ENCODE measurements at regions not wholly inside any gene's neighbourhood (a gene's known extent, or its start where the extent isn't known, plus 50 kb on each side); places are given as distances from the start of the nearest gene placed in this dataset.

- no peak for TF ChIP-seq NANOG (IDR thresholded peaks at IDR 0.05; ENCODE audit: borderline replicate concordance)
- no peak for TF ChIP-seq POLR2AphosphoS5 (IDR thresholded peaks at IDR 0.05; ENCODE audit: low read depth)
- TF ChIP-seq CTCF (conservative IDR thresholded peaks at IDR 0.05; ENCODE audit: low read depth in 2 of 2) = no peak
- no peak for TF ChIP-seq ZNF462 (CRISPR knock-in tag; IDR thresholded peaks at IDR 0.05)
- no peak for TF ChIP-seq CREB1 (CRISPR knock-in tag; IDR thresholded peaks at IDR 0.05; ENCODE audit: low read depth)
- TF ChIP-seq ZNF114 (CRISPR knock-in tag; IDR thresholded peaks at IDR 0.05) = no peak
- TF ChIP-seq EZH2phosphoT487 (IDR thresholded peaks at IDR 0.05; ENCODE audit: unreplicated experiment) = no peak
- TF ChIP-seq ZNF331 (CRISPR knock-in tag; IDR thresholded peaks at IDR 0.05; ENCODE audit: low read depth) = no peak
- TF ChIP-seq STAT1 (IDR thresholded peaks at IDR 0.05; ENCODE audit: unreplicated experiment) = no peak
- TF ChIP-seq ETS1 (IDR thresholded peaks at IDR 0.05) = no peak
- no peak for TF ChIP-seq EZH2 (IDR thresholded peaks at IDR 0.05; ENCODE audit: low read depth, unreplicated experiment)
- TF ChIP-seq JUNB (IDR thresholded peaks at IDR 0.05; ENCODE audit: unreplicated experiment) = no peak
- TF ChIP-seq REST (IDR thresholded peaks at IDR 0.05; ENCODE audit: unreplicated experiment) = no peak
- H3K4me3 Mint-ChIP-seq = no peak overlapping the region
- no peaks in the 10 kb centered on the region for H4K20me1 ChIP-seq (replicated peaks; ENCODE audit: insufficient read depth)
- no peaks in the 10 kb centered on the region for H3K27me3 ChIP-seq (ENCODE audit: insufficient read depth)
- DNase-seq (ENCODE audit: low spot score) = no peak
- H3F3A ChIP-seq (replicated peaks; ENCODE audit: low read depth) = no peaks in the 10 kb centered on the region
- no peak for ATAC-seq
- H3K9me2 ChIP-seq (ENCODE audit: insufficient read depth) = no peaks in the 10 kb centered on the region
- no peak overlapping the region for H3K4me2 ChIP-seq
- H3K79me2 ChIP-seq (replicated peaks; ENCODE audit: insufficient read depth) = no peaks in the 10 kb centered on the region
- 0 out of 2 replicates have a peak overlapping the region, but pooled peaks have one; percentile 15 for H2AFZ ChIP-seq
- no peaks in the 10 kb centered on the region for H3K9me3 Mint-ChIP-seq
- peaks cover 11% of the 10 kb centered on the region for H3K4me1 ChIP-seq (ENCODE audit: insufficient read depth)
- no peaks in the 10 kb centered on the region for H3K36me3 Mint-ChIP-seq (ENCODE audit: low read depth)
- no peaks in the 10 kb centered on the region for H3K27me3 Mint-ChIP-seq (ENCODE audit: insufficient read depth, low read depth, poor library complexity)
- peaks cover 18% of the 10 kb centered on the region for H3K4me1 Mint-ChIP-seq
- H3K4me3 ChIP-seq = no peak overlapping the region
- H3K27ac ChIP-seq (ENCODE audit: low read depth) = no peak overlapping the region
- H3K27ac Mint-ChIP-seq = no peak overlapping the region
- H3K36me3 ChIP-seq (ENCODE audit: insufficient read depth) = no peaks in the 10 kb centered on the region
These were observed 1182.3 kb downstream of the CNTNAP5 start for GRCh38 chr2:125207431-125207830.
